H9 (cell line): ENCODE measurements at regions not wholly inside any gene's neighbourhood (a gene's known extent, or its start where the extent isn't known, plus 50 kb on each side); places are given as distances from the start of the nearest gene placed in this dataset.

Experiments used
- DNase-seq: peaks from one replicate; pipeline ENCODE4 v3.0.0-alpha.2; 2017
- H2AFZ ChIP-seq: one replicate; pipeline ENCODE4 v1.6.1; 2013; ENCODE audit warnings: mild to moderate bottlenecking, low read length, control low read depth, moderate library complexity
- H2AK5ac ChIP-seq: 2 replicates; pipeline ENCODE4 v1.6.1; 2013; ENCODE audit warnings: low read length, control low read depth, mixed read lengths; ENCODE audit not compliant: insufficient read length
- H2BK120ac ChIP-seq: one replicate; pipeline ENCODE4 v1.6.1; 2013; ENCODE audit warnings: low read depth, mild to moderate bottlenecking, low read length, control low read depth, inconsistent platforms; ENCODE audit not compliant: poor library complexity, severe bottlenecking
- H2BK12ac ChIP-seq: 2 replicates; pipeline ENCODE4 v1.6.1; 2013; ENCODE audit warnings: low read length, control low read depth, mixed read lengths, low read depth; ENCODE audit not compliant: insufficient read length
- H2BK15ac ChIP-seq: 2 replicates; pipeline ENCODE4 v1.6.1; 2013; ENCODE audit warnings: low read depth, low read length, control low read depth
- H2BK20ac ChIP-seq: one replicate; pipeline ENCODE4 v1.6.1; 2013; ENCODE audit warnings: low read depth, mild to moderate bottlenecking, low read length, control low read depth, inconsistent platforms; ENCODE audit not compliant: poor library complexity, severe bottlenecking
- H2BK5ac ChIP-seq: 2 replicates; pipeline ENCODE4 v1.6.1; 2013; ENCODE audit warnings: low read length, control low read depth, mixed read lengths; ENCODE audit not compliant: insufficient read length
- H3K14ac ChIP-seq: 2 replicates; pipeline ENCODE4 v1.6.1; 2013; ENCODE audit warnings: low read length, control low read depth; ENCODE audit not compliant: insufficient read depth
- H3K18ac ChIP-seq: 2 replicates; pipeline ENCODE4 v1.6.1; 2013; ENCODE audit warnings: low read depth, mild to moderate bottlenecking, mixed read lengths, low read length, control low read depth; ENCODE audit not compliant: insufficient read length
- H3K23ac ChIP-seq: 2 replicates; pipeline ENCODE4 v1.6.1; 2013; ENCODE audit warnings: low read length, control low read depth, mixed read lengths, low read depth; ENCODE audit not compliant: insufficient read length
- H3K23me2 ChIP-seq: 2 replicates; pipeline ENCODE4 v1.6.1; 2013; ENCODE audit warnings: low read depth, mild to moderate bottlenecking, mixed read lengths, low read length, control low read depth; ENCODE audit not compliant: insufficient read length, poor library complexity, severe bottlenecking
- H3K27ac ChIP-seq: 2 replicates; pipeline ENCODE4 v1.5.1; 2013; ENCODE audit warnings: low read length, control low read depth, mixed read lengths, low read depth; ENCODE audit not compliant: insufficient read length
- H3K27me3 ChIP-seq: 2 replicates; pipeline ENCODE4 v1.6.1; 2013; ENCODE audit warnings: low read length, control low read depth, inconsistent platforms; ENCODE audit not compliant: insufficient read depth
- H3K4ac ChIP-seq: 2 replicates; pipeline ENCODE4 v1.6.1; 2013; ENCODE audit warnings: low read depth, mild to moderate bottlenecking, control low read depth, inconsistent platforms, low read length, moderate library complexity
- H3K4me1 ChIP-seq: 2 replicates; pipeline ENCODE4 v1.6.1; 2013; ENCODE audit warnings: low read length, control low read depth, inconsistent platforms; ENCODE audit not compliant: insufficient read depth
- H3K4me2 ChIP-seq: 2 replicates; pipeline ENCODE4 v1.6.1; 2013; ENCODE audit warnings: low read length, control low read depth, mixed read lengths; ENCODE audit not compliant: insufficient read length, insufficient read depth
- H3K56ac ChIP-seq: 2 replicates; pipeline ENCODE4 v1.6.1; 2013; ENCODE audit warnings: low read depth, mild to moderate bottlenecking, mixed read lengths, low read length, control low read depth; ENCODE audit not compliant: insufficient read length
- H3K79me1 ChIP-seq: 2 replicates; pipeline ENCODE4 v1.6.1; 2013; ENCODE audit warnings: low read depth, mild to moderate bottlenecking, moderate library complexity, low read length, control low read depth, inconsistent platforms; ENCODE audit not compliant: insufficient read depth, poor library complexity, severe bottlenecking
- H3K79me2 ChIP-seq: 2 replicates; pipeline ENCODE4 v1.6.1; 2013; ENCODE audit warnings: low read length, control low read depth, inconsistent platforms; ENCODE audit not compliant: insufficient read depth
- H3K9ac ChIP-seq: 2 replicates; pipeline ENCODE4 v1.6.1; 2013; ENCODE audit warnings: low read length, control low read depth, mixed read lengths; ENCODE audit not compliant: insufficient read length; ENCODE audit errors: extremely low read depth
- H3K9me3 ChIP-seq: one replicate; pipeline ENCODE4 v1.6.1; 2013; ENCODE audit warnings: low read depth, low read length, inconsistent platforms; ENCODE audit not compliant: control insufficient read depth
- H3T11ph ChIP-seq: one replicate; pipeline ENCODE4 v1.6.1; 2013; ENCODE audit warnings: mild to moderate bottlenecking, low read length, control low read depth, inconsistent platforms
- H4K20me1 ChIP-seq: one replicate; pipeline ENCODE4 v1.6.1; 2013; ENCODE audit not compliant: control insufficient read depth, insufficient read length, insufficient read depth
- H4K5ac ChIP-seq: 2 replicates; pipeline ENCODE4 v1.6.1; 2013; ENCODE audit warnings: low read depth, mild to moderate bottlenecking, mixed read lengths, low read length, control low read depth; ENCODE audit not compliant: insufficient read length
- H4K8ac ChIP-seq: replicated peaks from 2 replicates; pipeline ENCODE4 v1.6.1; 2013; ENCODE audit warnings: low read length, control low read depth, mixed read lengths, low read depth; ENCODE audit not compliant: insufficient read length
- H4K91ac ChIP-seq: 2 replicates; pipeline ENCODE4 v1.6.1; 2013; ENCODE audit warnings: low read depth, mild to moderate bottlenecking, moderate library complexity, mixed read lengths, low read length, control low read depth; ENCODE audit not compliant: insufficient read length
- H3K27ac Mint-ChIP-seq, 3 experiments: 2 replicates in 2 of 3; 3 replicates in 1 of 3; pipeline ENCODE4 v1.8.0; 2020 to 2021; ENCODE audit warnings: mixed read lengths in 3 of 3, mild to moderate bottlenecking in 1 of 3, moderate library complexity in 1 of 3
- H3K27me3 Mint-ChIP-seq: 2 replicates; pipeline ENCODE4 v1.8.0; 2021; ENCODE audit warnings: low read depth, mild to moderate bottlenecking, moderate library complexity, mixed read lengths
- H3K36me3 Mint-ChIP-seq, 3 experiments: 2 replicates in 2 of 3; 3 replicates in 1 of 3; pipeline ENCODE4 v1.8.0; 2020 to 2021; ENCODE audit warnings: low read depth in 3 of 3, mixed read lengths in 3 of 3; ENCODE audit not compliant: insufficient read depth in 1 of 3
- H3K4me1 Mint-ChIP-seq, 2 experiments: 2 replicates each; pipeline ENCODE4 v1.8.0; 2020; ENCODE audit warnings: mixed read lengths in 2 of 2
- H3K4me3 Mint-ChIP-seq, 2 experiments: 2 replicates in 1 of 2; 3 replicates in 1 of 2; pipeline ENCODE4 v1.8.0; 2020 to 2021; ENCODE audit warnings: mild to moderate bottlenecking in 2 of 2, mixed read lengths in 2 of 2, moderate library complexity in 1 of 2
- H3K9me3 Mint-ChIP-seq, 2 experiments: 2 replicates in 1 of 2; 3 replicates in 1 of 2; pipeline ENCODE4 v1.8.0; 2020; ENCODE audit warnings: mild to moderate bottlenecking in 2 of 2, mixed read lengths in 2 of 2, moderate library complexity in 1 of 2
- WGBS: extraction: QIAGEN DNeasy Blood & Tissue Kit; methylation state at CpG from one replicate; pipeline ENCODE4 v1.1.7; 2013; ENCODE audit warnings: missing lambda C conversion rate, low lambda C conversion rate, mixed read lengths; ENCODE audit not compliant: insufficient read length; ENCODE audit errors: extremely low coverage; 5-methylcytosine and 5-hydroxymethylcytosine counted together
- TF ChIP-seq, protein P1 (sequence below): fragments of 200-600 bp; sonication (generic); conservative IDR thresholded peaks from 3 replicates; pipeline ENCODE4 v1.8.0; 2021; ENCODE audit warnings: antibody characterized with exemption, mild to moderate bottlenecking

DNA sequence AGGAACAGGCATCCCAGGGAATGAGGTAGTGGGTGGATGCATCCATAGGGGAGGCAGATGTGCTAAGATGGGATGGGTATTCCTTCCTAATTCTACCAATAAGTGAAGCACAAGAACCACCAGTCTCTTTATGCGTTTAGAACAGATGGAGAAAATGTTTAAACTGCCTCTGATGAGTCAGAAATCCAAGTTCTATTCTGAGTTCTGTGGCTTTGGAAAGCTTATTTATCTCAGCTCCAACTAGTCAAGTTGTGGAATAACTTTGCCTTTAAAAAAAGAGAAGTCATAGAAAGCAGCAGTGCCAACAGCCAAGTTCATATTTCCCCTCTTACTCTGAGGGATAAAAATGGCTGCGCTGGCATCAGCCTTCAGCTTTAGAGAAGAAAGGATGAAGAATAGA lies 761.7 kb downstream of the IGSF11 start:
- no peak overlapping the region for H2AK5ac ChIP-seq
- no peaks in the 10 kb centered on the region; a peak in 1 of 4 replicates for H3K4me1 Mint-ChIP-seq
- H2BK5ac ChIP-seq, result no peak overlapping the region
- H4K8ac ChIP-seq, result no peak overlapping the region
- H2AFZ ChIP-seq, result no peak overlapping the region
- H3K4me2 ChIP-seq, result no peak overlapping the region
- H2BK20ac ChIP-seq, result no peak overlapping the region
- no peaks in the 10 kb centered on the region for H3K79me2 ChIP-seq
- H3K4ac ChIP-seq, result no peak overlapping the region
- DNase-seq, result no peak
- no peaks in the 10 kb centered on the region for H4K20me1 ChIP-seq
- H2BK120ac ChIP-seq, result no peak overlapping the region
- H2BK15ac ChIP-seq, result no peak overlapping the region
- H3K79me1 ChIP-seq, result no peaks in the 10 kb centered on the region
- no peak overlapping the region for H4K5ac ChIP-seq
- H4K91ac ChIP-seq, result no peak overlapping the region
- no peak overlapping the region for H3K4me3 Mint-ChIP-seq
- H3K23me2 ChIP-seq, result no peaks in the 10 kb centered on the region
- H3K27me3 ChIP-seq, result no peaks in the 10 kb centered on the region
- no peak overlapping the region for H3K27ac Mint-ChIP-seq
- no peaks in the 10 kb centered on the region for H3K9me3 ChIP-seq
- no peak overlapping the region for H3K56ac ChIP-seq
- H3T11ph ChIP-seq, result no peak overlapping the region
- H3K9ac ChIP-seq, result no peak overlapping the region
- no peak overlapping the region for H3K27ac ChIP-seq
- TF ChIP-seq, protein P1, sequence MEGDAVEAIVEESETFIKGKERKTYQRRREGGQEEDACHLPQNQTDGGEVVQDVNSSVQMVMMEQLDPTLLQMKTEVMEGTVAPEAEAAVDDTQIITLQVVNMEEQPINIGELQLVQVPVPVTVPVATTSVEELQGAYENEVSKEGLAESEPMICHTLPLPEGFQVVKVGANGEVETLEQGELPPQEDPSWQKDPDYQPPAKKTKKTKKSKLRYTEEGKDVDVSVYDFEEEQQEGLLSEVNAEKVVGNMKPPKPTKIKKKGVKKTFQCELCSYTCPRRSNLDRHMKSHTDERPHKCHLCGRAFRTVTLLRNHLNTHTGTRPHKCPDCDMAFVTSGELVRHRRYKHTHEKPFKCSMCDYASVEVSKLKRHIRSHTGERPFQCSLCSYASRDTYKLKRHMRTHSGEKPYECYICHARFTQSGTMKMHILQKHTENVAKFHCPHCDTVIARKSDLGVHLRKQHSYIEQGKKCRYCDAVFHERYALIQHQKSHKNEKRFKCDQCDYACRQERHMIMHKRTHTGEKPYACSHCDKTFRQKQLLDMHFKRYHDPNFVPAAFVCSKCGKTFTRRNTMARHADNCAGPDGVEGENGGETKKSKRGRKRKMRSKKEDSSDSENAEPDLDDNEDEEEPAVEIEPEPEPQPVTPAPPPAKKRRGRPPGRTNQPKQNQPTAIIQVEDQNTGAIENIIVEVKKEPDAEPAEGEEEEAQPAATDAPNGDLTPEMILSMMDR, result no peak
- H3K23ac ChIP-seq, result no peak overlapping the region
- H3K18ac ChIP-seq, result no peak overlapping the region
- no peak overlapping the region for H2BK12ac ChIP-seq
- H3K27me3 Mint-ChIP-seq, result no peaks in the 10 kb centered on the region
- no peaks in the 10 kb centered on the region for H3K4me1 ChIP-seq
- H3K14ac ChIP-seq, result no peak overlapping the region
- peaks cover 3 to 8% (median 4%) of the 10 kb centered on the region in 3 experiments; a peak in 4 of 7 replicates for H3K36me3 Mint-ChIP-seq
- peaks cover 0 to 12% of the 10 kb centered on the region in 2 experiments; a peak in 3 of 5 replicates for H3K9me3 Mint-ChIP-seq
- WGBS, result no CpG with 5 or more reads among the region's 2 CpGs
